Ascending aorta (tissue), 2 donors: ENCODE measurements at regions not wholly inside any gene's neighbourhood (a gene's known extent, or its start where the extent isn't known, plus 50 kb on each side); places are given as distances from the start of the nearest gene placed in this dataset.

Experiments used
- DNase-seq, 2 donors: peaks; one replicate each; pipeline ENCODE4 v3.0.0-alpha.2; 2019; ENCODE audit warnings: low spot score in 2 of 2
- H3K27ac ChIP-seq, 2 donors: fragments of 200-600 bp; sonication (generic); one replicate each; pipeline ENCODE4 v1.5.1; 2016 to 2017; ENCODE audit warnings: mild to moderate bottlenecking in 1 of 2
- H3K27me3 ChIP-seq: fragments of 200-600 bp; sonication (generic); one replicate; pipeline ENCODE4 v1.5.1; 2017
- H3K36me3 ChIP-seq, 2 donors: fragments of 200-600 bp; sonication (generic); one replicate each; pipeline ENCODE4 v1.5.1; 2016
- H3K4me1 ChIP-seq, 2 donors: fragments of 200-600 bp; sonication (generic); one replicate each; pipeline ENCODE4 v1.5.1; 2016 to 2017; ENCODE audit warnings: mild to moderate bottlenecking in 1 of 2
- H3K4me3 ChIP-seq, 2 donors: fragments of 200-600 bp; sonication (generic); one replicate each; pipeline ENCODE4 v1.5.1; 2016 to 2017; ENCODE audit warnings: mild to moderate bottlenecking in 1 of 2
- H3K9me3 ChIP-seq, 2 donors: fragments of 200-600 bp; sonication (generic); one replicate each; pipeline ENCODE4 v1.5.1; 2016
- CTCF ChIP-seq, 3 experiments: fragments of 200-600 bp in 2 of 3; fragments of 450-650 bp in 1 of 3; sonication (generic) in 2 of 3; IDR thresholded peaks; one replicate each; pipeline ENCODE4 v1.5.1; 2016 to 2019; ENCODE audit warnings: antibody characterized with exemption in 3 of 3, mild to moderate bottlenecking in 1 of 3, moderate library complexity in 1 of 3
- intact Hi-C: fragments of 100-400 bp; cut with DNase I; formaldehyde crosslinking; loops from one replicate; pipeline ENCODE4 v1.15.1; 2023

- no peak for DNase-seq
- H3K36me3 ChIP-seq = no peaks in the 10 kb centered on the region
- H3K27ac ChIP-seq = no peak overlapping the region
- intact Hi-C loops = no loop called here
- H3K4me3 ChIP-seq = no peak overlapping the region
- H3K9me3 ChIP-seq = no peaks in the 10 kb centered on the region
- no peaks in the 10 kb centered on the region for H3K27me3 ChIP-seq
- no peaks in the 10 kb centered on the region for H3K4me1 ChIP-seq
- no peak for TF ChIP-seq CTCF (IDR thresholded peaks at IDR 0.05)
Observed at GRCh38 chr18:78445880-78446279, 533.7 kb upstream of the SALL3 start.

GRCh38 chr18:78447211-78447610 lies 532.4 kb upstream of the SALL3 start:
- DNase-seq = no peak
- Histone ChIP-seq H3K27ac (no peak overlapping the region), H3K9me3 (no peaks in the 10 kb centered on the region), H3K4me1 (no peaks in the 10 kb centered on the region), H3K36me3 (no peaks in the 10 kb centered on the region), H3K27me3 (no peaks in the 10 kb centered on the region), H3K4me3 (no peak overlapping the region)
- TF ChIP-seq CTCF (IDR thresholded peaks at IDR 0.05) = no peak
- intact Hi-C loops = no loop called here

GRCh38 chr18:78448106-78448505 lies 531.5 kb upstream of the SALL3 start:
- intact Hi-C loops = no loop called here
- Histone ChIP-seq H3K4me3 (no peak overlapping the region), H3K9me3 (no peaks in the 10 kb centered on the region), H3K36me3 (no peaks in the 10 kb centered on the region), H3K4me1 (no peaks in the 10 kb centered on the region), H3K27me3 (no peaks in the 10 kb centered on the region), H3K27ac (no peak overlapping the region)
- no peak for DNase-seq
- no peak for TF ChIP-seq CTCF (IDR thresholded peaks at IDR 0.05)

- no peak overlapping the region for H3K27ac ChIP-seq
- no peaks in the 10 kb centered on the region for H3K36me3 ChIP-seq
- H3K4me1 ChIP-seq = no peaks in the 10 kb centered on the region
- no peaks in the 10 kb centered on the region for H3K9me3 ChIP-seq
- TF ChIP-seq CTCF (IDR thresholded peaks at IDR 0.05) = no peak
- H3K27me3 ChIP-seq = no peaks in the 10 kb centered on the region
- intact Hi-C loops = no loop called here
- no peak for DNase-seq
- no peak overlapping the region for H3K4me3 ChIP-seq
Observed at GRCh38 chr18:78448591-78448990, 531.0 kb upstream of the SALL3 start.

GRCh38 chr18:78454221-78454620 lies 525.4 kb upstream of the SALL3 start:
- H3K27me3 ChIP-seq = no peaks in the 10 kb centered on the region
- H3K27ac ChIP-seq = no peak overlapping the region
- H3K9me3 ChIP-seq = no peaks in the 10 kb centered on the region
- no peak for DNase-seq
- no peaks in the 10 kb centered on the region for H3K4me1 ChIP-seq
- no peaks in the 10 kb centered on the region for H3K36me3 ChIP-seq
- no peak overlapping the region for H3K4me3 ChIP-seq
- intact Hi-C loops = no loop called here
- no peak for TF ChIP-seq CTCF (IDR thresholded peaks at IDR 0.05)

- DNase-seq = no peak
- Histone ChIP-seq H3K27me3 (no peaks in the 10 kb centered on the region), H3K27ac (no peak overlapping the region), H3K36me3 (no peaks in the 10 kb centered on the region), H3K4me1 (no peaks in the 10 kb centered on the region), H3K4me3 (no peak overlapping the region), H3K9me3 (no peaks in the 10 kb centered on the region)
- TF ChIP-seq CTCF (IDR thresholded peaks at IDR 0.05) = no peak
- intact Hi-C loops = no loop called here
Observed at GRCh38 chr18:78455386-78455785, 524.2 kb upstream of the SALL3 start.
